HEK293 (cell line): ENCODE measurements at regions not wholly inside any gene's neighbourhood (a gene's known extent, or its start where the extent isn't known, plus 50 kb on each side); places are given as distances from the start of the nearest gene placed in this dataset.
"Not testable (repeated sequence)": the region's sequence is repeated elsewhere in the genome, so short reads cannot be mapped to it uniquely, and the experiment has no call there.

Source experiments
- CTCF ChIA-PET: fragments of 350-600 bp; formaldehyde crosslinking; extraction: SDS; loops from one replicate; lab custom pipeline; 2021; ENCODE audit warnings: antibody characterized with exemption; lab: Yijun Ruan, JAX
- POLR2A ChIA-PET: fragments of 300-600 bp; formaldehyde crosslinking; extraction: SDS; loops from one replicate; lab custom pipeline; 2020; ENCODE audit warnings: antibody characterized with exemption, inconsistent platforms; lab: Yijun Ruan, JAX
- H3K27ac ChIP-seq: fragments of 200-500 bp; sonication (Bioruptor generic); 2 replicates; pipeline ENCODE4 v1.5.1; 2014; ENCODE audit warnings: low read depth, low read length, control low read depth, inconsistent platforms; ENCODE audit errors: extremely low read depth
- H3K36me3 ChIP-seq, 2 experiments: fragments of 200-500 bp in 1 of 2; sonication (Bioruptor generic) in 1 of 2; 1 replicate in 1 of 2; 2 replicates in 1 of 2; pipeline ENCODE4 v1.5.1; 2014 to 2017; ENCODE audit warnings: inconsistent platforms in 2 of 2, low read length in 2 of 2; ENCODE audit not compliant: control insufficient read depth in 2 of 2, insufficient read depth in 1 of 2
- H3K4me1 ChIP-seq: fragments of 200-500 bp; sonication (Bioruptor generic); 2 replicates; pipeline ENCODE4 v1.5.1; 2014; ENCODE audit warnings: mild to moderate bottlenecking, low read length, inconsistent platforms; ENCODE audit not compliant: control insufficient read depth, insufficient read depth
- H3K4me3 ChIP-seq: 2 replicates; pipeline ENCODE4 v1.5.1; 2011; ENCODE audit warnings: low read depth, mild to moderate bottlenecking, control low read depth, low read length, moderate library complexity
- H3K9me3 ChIP-seq: fragments of 200-500 bp; sonication (Bioruptor generic); 2 replicates; pipeline ENCODE4 v1.5.1; 2014; ENCODE audit warnings: low read depth, low read length, inconsistent platforms; ENCODE audit not compliant: control insufficient read depth, insufficient read depth
- EGR2 ChIP-seq: fragments of 450-650 bp; formaldehyde crosslinking; IDR thresholded peaks from 2 replicates; pipeline ENCODE4 v1.5.1; 2016; ENCODE audit warnings: low read depth, missing biosample characterization, missing genetic modification characterization
- KLF17 ChIP-seq: fragments of 450-650 bp; formaldehyde crosslinking; IDR thresholded peaks from 2 replicates; pipeline ENCODE4 v1.5.1; 2016; ENCODE audit warnings: missing biosample characterization, missing genetic modification characterization
- PRDM1 ChIP-seq: fragments of 450-650 bp; formaldehyde crosslinking; IDR thresholded peaks from 2 replicates; pipeline ENCODE4; 2016; ENCODE audit warnings: missing biosample characterization, missing genetic modification characterization
- SALL2 ChIP-seq: fragments of 450-650 bp; formaldehyde crosslinking; IDR thresholded peaks from 2 replicates; pipeline ENCODE4 v1.5.0; 2017; ENCODE audit warnings: missing biosample characterization, mild to moderate bottlenecking, missing genetic modification characterization, borderline replicate concordance
- ZBTB1 ChIP-seq: fragments of 450-650 bp; formaldehyde crosslinking; IDR thresholded peaks from 2 replicates; pipeline ENCODE4 v1.5.1; 2016; ENCODE audit warnings: missing biosample characterization, missing genetic modification characterization
- ZBTB49 ChIP-seq: fragments of 450-650 bp; formaldehyde crosslinking; IDR thresholded peaks from 2 replicates; pipeline ENCODE4 v1.5.1; 2016; ENCODE audit warnings: missing biosample characterization, missing genetic modification characterization, low read depth
- ZFHX2 ChIP-seq: fragments of 450-650 bp; formaldehyde crosslinking; conservative IDR thresholded peaks from 2 replicates; pipeline ENCODE4 v1.5.1; 2016; ENCODE audit warnings: missing biosample characterization, missing genetic modification characterization
- ZNF138 ChIP-seq: fragments of 450-650 bp; formaldehyde crosslinking; IDR thresholded peaks from 2 replicates; pipeline ENCODE4 v1.5.1; 2016; ENCODE audit warnings: missing biosample characterization, missing genetic modification characterization, borderline replicate concordance
- ZNF2 ChIP-seq: fragments of 450-650 bp; formaldehyde crosslinking; IDR thresholded peaks from 2 replicates; pipeline ENCODE4 v1.5.1; 2016; ENCODE audit warnings: missing biosample characterization, missing genetic modification characterization
- ZNF501 ChIP-seq: fragments of 450-650 bp; formaldehyde crosslinking; IDR thresholded peaks from 2 replicates; pipeline ENCODE4 v1.5.1; 2016; ENCODE audit warnings: missing biosample characterization, missing genetic modification characterization
- ZNF626 ChIP-seq: fragments of 450-650 bp; sonication (Bioruptor Pico); formaldehyde crosslinking; IDR thresholded peaks from 2 replicates; pipeline ENCODE4 v1.5.1; 2018; ENCODE audit warnings: missing biosample characterization, missing genetic modification characterization, inconsistent platforms
- ZNF701 ChIP-seq: fragments of 450-650 bp; formaldehyde crosslinking; IDR thresholded peaks from 2 replicates; pipeline ENCODE4 v1.5.1; 2016; ENCODE audit warnings: missing biosample characterization, missing genetic modification characterization
- ZNF777 ChIP-seq: fragments of 450-650 bp; formaldehyde crosslinking; IDR thresholded peaks from 2 replicates; pipeline ENCODE4 v1.5.1; 2017; ENCODE audit warnings: missing biosample characterization, missing genetic modification characterization, borderline replicate concordance
- ZSCAN4 ChIP-seq: fragments of 450-650 bp; formaldehyde crosslinking; IDR thresholded peaks from 2 replicates; pipeline ENCODE4 v1.5.1; 2017; ENCODE audit warnings: missing biosample characterization, missing genetic modification characterization

- H3K4me3 ChIP-seq, result no peak overlapping the region
- POLR2A ChIA-PET, result no interaction called here
- H3K27ac ChIP-seq, result no peak overlapping the region
- no peak for TF ChIP-seq ZNF777 (tag by site-specific recombination)
- no peak for TF ChIP-seq SALL2 (tag by site-specific recombination)
- TF ChIP-seq ZNF501 (tag by site-specific recombination), result no peak
- no peak for TF ChIP-seq ZSCAN4 (tag by site-specific recombination)
- TF ChIP-seq ZNF701 (tag by site-specific recombination), result no peak
- no peaks in the 10 kb centered on the region for H3K4me1 ChIP-seq
- CTCF ChIA-PET, result no interaction called here
- H3K36me3 ChIP-seq, result no peaks in the 10 kb centered on the region
- no peaks in the 10 kb centered on the region for H3K9me3 ChIP-seq
Measured at GRCh38 chr2:95685513-95685912, 93.7 kb downstream of the TRIM43 start.

GRCh38 chr2:95686056-95686825, 94.4 kb downstream of the TRIM43 start:
- POLR2A ChIA-PET, result not testable (repeated sequence)

GRCh38 chr2:95687852-95688251, 96.1 kb downstream of the TRIM43 start:
- POLR2A ChIA-PET, H3K4me1 ChIP-seq, CTCF ChIA-PET, H3K36me3 ChIP-seq, H3K9me3 ChIP-seq, H3K27ac ChIP-seq, H3K4me3 ChIP-seq: not testable (repeated sequence)

More at GRCh38 chr2:95686056-95686825, 94.4 kb downstream of the TRIM43 start:
- H3K36me3 ChIP-seq, H3K4me3 ChIP-seq, H3K4me1 ChIP-seq, H3K27ac ChIP-seq, H3K9me3 ChIP-seq, CTCF ChIA-PET: not testable (repeated sequence)

GRCh38 chr2:95691210-95691609, 99.4 kb downstream of the TRIM43 start:
- H3K4me1 ChIP-seq, H3K9me3 ChIP-seq, H3K4me3 ChIP-seq, H3K36me3 ChIP-seq, H3K27ac ChIP-seq, POLR2A ChIA-PET: not testable (repeated sequence)
- CTCF ChIA-PET, result interaction anchor here (0.8 kb wide), 1 partner anchor 123 kb away, joined by 3 read pairs; no protein-coding TSS in a partner anchor

GRCh38 chr2:95693071-95693846, 101.5 kb downstream of the TRIM43 start:
- H3K4me1 ChIP-seq, POLR2A ChIA-PET, H3K36me3 ChIP-seq, H3K9me3 ChIP-seq, H3K27ac ChIP-seq: not testable (repeated sequence)
- TF ChIP-seq ZFHX2 (tag by site-specific recombination) (peak; percentile 78), EGR2 (tag by site-specific recombination) (peak; percentile 82)
- TF ChIP-seq, all 188 proteins: peak for 2; not testable (repeated sequence) for 186
- H3K4me3 ChIP-seq, CTCF ChIA-PET: not testable (repeated sequence)

GRCh38 chr2:95695613-95696012, 103.8 kb downstream of the TRIM43 start:
- ChIA-PET POLR2A (no interaction called here), CTCF (no interaction called here)
- no peaks in the 10 kb centered on the region for H3K36me3 ChIP-seq
- H3K4me1 ChIP-seq, result no peaks in the 10 kb centered on the region
- H3K4me3 ChIP-seq, result no peak overlapping the region
- no peak overlapping the region for H3K27ac ChIP-seq
- H3K9me3 ChIP-seq, result no peaks in the 10 kb centered on the region
- no peak for TF ChIP-seq ZNF2
- no peak for TF ChIP-seq SALL2 (tag by site-specific recombination)
- TF ChIP-seq ZBTB49 (tag by site-specific recombination), result no peak
- no peak for TF ChIP-seq ZNF138 (tag by site-specific recombination)
- TF ChIP-seq ZBTB1 (tag by site-specific recombination), result no peak
- TF ChIP-seq KLF17, result no peak
- TF ChIP-seq ZNF626, result no peak
- TF ChIP-seq PRDM1 (tag by site-specific recombination), result no peak
